Activated CD4-positive, alpha-beta T cell treated with anti-CD3 and anti-CD28 coated beads, Interleukin-2, amount 50 U/mL, for 48 hours (primary cell): ENCODE measurements at regions not wholly inside any gene's neighbourhood (a gene's known extent, or its start where the extent isn't known, plus 50 kb on each side); places are given as distances from the start of the nearest gene placed in this dataset.

Experiments
- DNase-seq, 2 experiments: peaks; one replicate each; pipeline ENCODE4 v3.0.0-alpha.2; 2020

DNA sequence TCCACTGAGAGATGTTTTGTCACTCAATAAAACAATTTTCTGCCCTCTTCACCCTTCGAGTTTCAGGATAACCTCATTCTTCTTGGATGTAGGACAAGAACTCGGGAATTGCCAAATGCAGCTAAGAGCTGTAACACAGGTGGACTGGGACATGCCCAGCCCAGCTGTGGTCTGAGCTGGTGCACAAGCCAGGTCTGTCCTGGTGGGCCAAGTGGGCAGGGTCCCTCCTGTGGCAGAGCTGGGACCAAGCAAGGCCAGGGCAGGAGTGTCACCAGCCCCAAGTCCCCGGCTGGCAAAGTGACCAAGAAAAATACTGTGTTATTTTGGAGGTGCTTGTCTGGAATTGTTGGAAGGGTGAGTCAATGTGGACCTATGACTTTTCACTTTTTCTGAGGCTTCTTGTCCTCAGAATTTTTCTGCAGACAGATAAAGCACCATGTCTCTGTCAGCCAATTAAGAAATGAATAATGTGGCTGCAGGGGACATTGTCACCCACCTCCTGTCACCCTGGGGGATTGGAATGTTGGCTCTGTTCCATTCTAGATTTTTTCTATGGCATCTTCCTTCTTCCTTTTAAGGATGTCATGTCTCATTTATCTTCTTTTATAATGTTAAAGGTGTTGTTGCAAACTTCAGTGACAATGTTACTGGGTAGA lies 645.2 kb upstream of the EPHA6 start:
- no peak for DNase-seq

DNA sequence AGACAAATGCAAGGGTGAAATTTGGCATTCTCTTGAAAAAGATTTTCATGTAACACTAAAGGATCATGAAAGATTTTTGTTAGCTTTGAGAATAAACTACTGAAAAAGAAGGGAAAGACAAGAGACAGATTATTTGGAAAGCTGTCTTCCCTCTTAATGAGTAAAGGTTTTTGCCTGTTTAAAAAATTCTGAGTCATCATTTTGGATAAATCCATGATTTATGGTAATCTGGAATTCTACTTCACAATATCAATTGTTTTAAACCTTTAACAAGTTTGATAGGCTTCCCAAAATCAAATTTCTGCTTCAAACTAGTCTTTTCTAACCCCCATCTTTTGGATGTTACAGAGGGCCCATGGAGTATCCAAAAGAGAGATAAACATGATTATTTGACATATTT lies 641.5 kb upstream of the EPHA6 start:
- DNase-seq, result no peak

GRCh38 chr3:96175500-96175899 lies 638.9 kb upstream of the EPHA6 start:
- no peak for DNase-seq

GRCh38 chr3:96182756-96183155 lies 631.6 kb upstream of the EPHA6 start:
- no peak for DNase-seq

DNA sequence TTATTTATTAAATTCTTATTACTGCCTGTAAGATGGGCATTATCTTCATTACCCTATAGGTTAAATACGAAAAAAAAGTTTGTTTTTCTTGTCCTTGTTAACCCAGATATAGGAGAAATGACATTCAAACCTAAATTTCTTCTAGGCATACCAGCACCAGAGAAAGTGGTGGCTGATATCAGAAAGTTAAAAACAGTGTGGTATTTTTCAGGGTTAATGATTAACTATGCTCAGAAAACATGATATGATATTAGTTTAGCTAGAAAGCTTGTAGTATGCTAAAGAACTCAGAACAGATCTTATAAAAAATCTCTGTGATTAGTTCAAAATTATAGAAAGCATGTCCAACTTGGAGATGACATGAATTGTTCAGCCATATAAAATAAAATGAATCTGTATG lies 630.5 kb upstream of the EPHA6 start:
- no peak for DNase-seq

DNA sequence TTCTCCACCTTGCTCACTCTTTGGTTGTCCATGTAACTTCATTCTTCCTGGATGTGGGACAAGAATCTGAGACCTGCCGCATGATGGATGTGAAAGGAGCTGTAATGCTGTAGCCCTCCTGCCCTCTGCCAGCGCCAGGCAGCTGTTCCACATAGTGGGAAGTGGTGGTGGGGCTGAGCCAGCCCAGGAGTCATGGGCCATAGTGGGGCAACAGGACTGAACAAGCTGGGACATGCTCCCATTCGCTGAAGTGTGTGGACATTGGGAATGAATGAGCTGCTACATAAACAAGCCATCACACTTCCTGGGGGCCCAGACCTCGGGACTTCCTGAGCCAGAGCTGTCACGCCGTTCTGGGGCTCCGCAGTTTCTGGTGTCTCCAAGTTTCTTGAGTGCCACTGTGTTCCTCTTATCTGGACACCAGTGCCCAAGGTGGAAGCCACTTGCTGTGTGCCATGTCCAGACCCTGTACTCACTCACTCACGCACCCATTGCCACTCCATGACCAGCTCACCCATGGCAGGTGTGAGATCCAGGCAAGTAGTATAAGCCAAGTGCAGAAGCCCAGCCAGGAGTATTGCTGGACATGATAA lies 624.3 kb upstream of the EPHA6 start:
- no peak for DNase-seq

- no peak for DNase-seq
Observed at GRCh38 chr3:96192966-96193550, 621.3 kb upstream of the EPHA6 start.

- DNase-seq, result no peak
Observed at GRCh38 chr3:96200897-96201296, 613.5 kb upstream of the EPHA6 start.

- no peak for DNase-seq
Observed at GRCh38 chr3:96201463-96201862, 612.9 kb upstream of the EPHA6 start.

- no peak for DNase-seq
Observed at GRCh38 chr3:96202181-96202580, 612.2 kb upstream of the EPHA6 start.

- DNase-seq, result no peak
Observed at GRCh38 chr3:96209699-96210098, 604.7 kb upstream of the EPHA6 start.

DNA sequence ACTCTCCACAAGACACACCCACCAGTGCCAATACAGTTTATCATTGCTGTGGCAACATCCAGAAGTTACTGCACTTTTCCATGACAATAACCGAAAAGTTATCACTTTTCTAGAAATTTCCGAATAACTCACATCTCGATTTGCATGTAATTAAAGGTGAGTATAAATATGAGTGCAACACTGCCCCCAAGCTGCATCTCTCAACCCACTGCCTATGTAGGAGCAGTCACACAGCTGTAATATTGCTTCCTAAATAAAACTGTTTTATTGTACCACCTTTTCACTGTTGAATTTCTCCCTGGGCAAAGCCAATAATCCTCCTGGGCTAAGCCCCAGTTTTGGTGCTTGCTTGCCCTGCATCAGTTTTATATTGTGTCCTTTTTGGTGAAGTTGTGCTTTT lies 601.0 kb upstream of the EPHA6 start:
- DNase-seq, result no peak

DNA sequence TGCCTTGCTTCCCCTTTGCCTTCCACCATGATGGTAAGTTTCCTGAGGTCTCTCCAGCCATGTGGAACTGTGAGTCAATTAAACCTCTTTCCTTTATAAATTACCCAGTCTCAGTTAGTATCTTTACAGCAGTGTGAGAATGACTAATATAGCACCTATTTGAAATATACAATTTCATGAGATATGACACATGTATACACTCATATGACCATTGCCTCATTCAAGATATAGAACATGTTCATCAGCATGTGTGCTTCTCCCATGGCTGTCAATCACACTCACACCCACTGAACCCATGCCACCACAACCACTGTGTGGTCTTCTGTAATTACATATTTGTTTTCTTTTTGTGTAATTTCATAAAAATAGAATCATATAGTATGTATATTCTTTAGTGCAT lies 599.5 kb upstream of the EPHA6 start:
- no peak for DNase-seq

- DNase-seq, result no peak
Observed at GRCh38 chr3:96225494-96225893, 588.9 kb upstream of the EPHA6 start.

DNA sequence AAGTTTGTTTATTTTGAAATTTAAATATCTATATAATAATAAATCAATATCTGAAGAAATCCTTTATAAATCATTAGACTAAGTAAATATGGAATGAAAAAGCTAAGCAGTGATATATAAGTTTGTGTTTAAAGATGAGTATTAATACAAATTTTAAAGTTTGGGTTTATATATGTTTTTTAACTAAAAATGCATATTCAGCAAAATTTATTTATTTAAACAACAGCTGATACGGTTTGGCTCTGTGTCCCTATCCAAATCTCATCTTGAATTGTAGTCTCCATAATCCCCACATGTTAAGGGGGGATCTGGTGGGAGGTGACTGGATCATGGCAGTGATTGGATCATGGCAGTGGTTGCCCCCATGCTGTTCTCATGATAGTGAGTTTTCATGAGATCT lies 580.7 kb upstream of the EPHA6 start:
- DNase-seq, result no peak

GRCh38 chr3:96236522-96236921 lies 577.9 kb upstream of the EPHA6 start:
- DNase-seq, result no peak

- DNase-seq, result no peak
Observed at GRCh38 chr3:96259299-96259698, 555.1 kb upstream of the EPHA6 start.

GRCh38 chr3:96264701-96265100 lies 549.7 kb upstream of the EPHA6 start:
- no peak for DNase-seq

GRCh38 chr3:96266395-96267190 lies 547.8 kb upstream of the EPHA6 start:
- DNase-seq, result no peak

DNA sequence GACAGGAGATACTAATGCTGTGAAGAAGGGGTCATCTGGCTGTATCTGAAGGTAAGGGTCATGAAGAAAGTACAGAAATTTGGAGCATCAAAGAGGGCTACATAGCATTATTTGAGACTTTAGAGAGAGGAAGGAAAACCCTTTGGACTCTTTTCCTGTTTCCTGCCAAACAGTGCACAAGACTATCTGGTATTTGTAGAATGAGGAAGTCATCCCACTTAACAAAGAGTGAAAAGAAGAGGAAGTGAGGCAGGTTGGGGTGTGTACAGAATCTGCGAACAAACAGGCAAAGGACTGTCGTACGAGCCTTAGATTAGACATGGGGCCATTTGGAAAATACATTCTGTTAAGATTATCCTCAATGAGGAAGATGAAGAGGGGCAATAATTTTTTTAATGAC lies 546.8 kb upstream of the EPHA6 start:
- DNase-seq, result no peak

- no peak for DNase-seq
Observed at GRCh38 chr3:96294143-96294542, 520.3 kb upstream of the EPHA6 start.

GRCh38 chr3:96300743-96301142 lies 513.7 kb upstream of the EPHA6 start:
- DNase-seq, result no peak

DNA sequence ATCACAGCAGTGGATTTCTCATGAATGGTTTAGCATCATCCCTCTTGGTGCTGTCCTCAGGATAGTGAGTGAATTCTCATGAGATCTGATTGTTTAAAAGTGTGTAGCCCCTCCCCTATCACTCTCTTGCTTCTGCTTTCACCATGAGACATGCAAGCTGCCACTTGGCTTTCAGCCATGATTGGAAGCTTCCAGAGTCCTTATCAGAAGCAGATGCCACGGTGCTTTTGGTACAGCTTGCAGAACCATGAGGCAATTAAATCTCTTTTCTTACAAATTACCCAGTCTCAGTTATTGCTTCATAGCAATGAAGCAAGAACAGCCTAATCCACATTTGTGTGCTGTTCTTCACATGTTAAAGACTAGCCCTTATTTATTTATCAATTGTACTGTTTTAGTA lies 495.2 kb upstream of the EPHA6 start:
- DNase-seq, result no peak

DNA sequence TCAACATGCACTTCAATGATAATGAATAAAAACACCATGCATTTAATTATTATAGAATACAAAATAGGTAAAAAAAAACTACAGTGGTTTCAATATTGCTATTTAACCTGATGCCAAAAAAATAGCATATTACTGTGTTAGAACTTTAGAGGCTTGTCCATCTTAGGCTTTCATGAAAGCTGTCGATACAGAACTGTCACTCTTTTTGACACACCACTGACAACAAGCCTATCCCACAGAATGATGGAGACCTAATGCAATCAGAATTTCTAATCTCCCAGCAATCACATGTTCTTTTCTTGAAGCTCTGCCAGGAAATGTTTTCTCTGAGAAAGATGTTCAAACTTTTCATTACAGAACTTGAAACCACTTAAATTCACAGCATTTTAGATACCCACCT lies 490.3 kb upstream of the EPHA6 start:
- DNase-seq, result no peak
